H1 (cell line): ENCODE measurements at regions not wholly inside any gene's neighbourhood (a gene's known extent, or its start where the extent isn't known, plus 50 kb on each side); places are given as distances from the start of the nearest gene placed in this dataset.

Experiments
- CTCF ChIA-PET: fragments of 300-600 bp; sonication (Branson Sonifier 250); formaldehyde crosslinking; loops from one replicate; lab custom pipeline; 2021; ENCODE audit not compliant: partially characterized antibody; lab: Charles Lee
- POLR2A ChIA-PET: fragments of 300-600 bp; sonication (Branson Sonifier 250); formaldehyde crosslinking; loops from one replicate; lab custom pipeline; 2021; ENCODE audit warnings: inconsistent platforms; ENCODE audit not compliant: partially characterized antibody; lab: Charles Lee
- DNase-seq, 2 experiments: peaks; one replicate each; pipeline versions ENCODE4 v3.0.0 to v3.0.0-alpha.2; 2010 to 2022; ENCODE audit warnings: low spot score in 2 of 2, low read depth in 1 of 2, mixed read lengths in 1 of 2
- FAIRE-seq: peaks from 2 replicates; lab custom pipeline; 2011; peaks lifted over from hg19 to GRCh38; lab: Jason Lieb, UNC
- H2AFZ ChIP-seq: 2 replicates; pipeline ENCODE4 v1.8.1; 2012; ENCODE audit warnings: low read length, inconsistent platforms
- H2AK5ac ChIP-seq: 2 replicates; pipeline ENCODE4 v1.6.1; 2013; ENCODE audit warnings: low read depth, low read length
- H2BK120ac ChIP-seq: replicated peaks from 2 replicates; pipeline ENCODE3; 2013; ENCODE audit warnings: low read depth, low read length, inconsistent platforms
- H2BK12ac ChIP-seq: 2 replicates; pipeline ENCODE4 v1.6.1; 2013; ENCODE audit warnings: low read depth, low read length
- H2BK15ac ChIP-seq: 2 replicates; pipeline ENCODE4 v1.6.1; 2013; ENCODE audit warnings: low read length
- H2BK20ac ChIP-seq: 2 replicates; pipeline ENCODE4 v1.6.1; 2013; ENCODE audit warnings: low read length
- H2BK5ac ChIP-seq: 2 replicates; pipeline ENCODE4 v1.6.1; 2013; ENCODE audit warnings: low read depth, low read length
- H3K14ac ChIP-seq: 2 replicates; pipeline ENCODE4 v1.6.1; 2013; ENCODE audit warnings: inconsistent platforms; ENCODE audit not compliant: insufficient read length
- H3K18ac ChIP-seq: 2 replicates; pipeline ENCODE4 v1.6.1; 2013; ENCODE audit warnings: low read length; ENCODE audit errors: extremely low read depth
- H3K23ac ChIP-seq: 2 replicates; pipeline ENCODE4 v1.6.1; 2013; ENCODE audit warnings: inconsistent platforms; ENCODE audit not compliant: insufficient read length
- H3K23me2 ChIP-seq: 2 replicates; pipeline ENCODE4 v1.6.1; 2013; ENCODE audit warnings: low read depth, low read length
- H3K27ac ChIP-seq: 2 replicates; pipeline ENCODE4 v1.6.1; 2011; ENCODE audit warnings: low read depth, low read length, inconsistent platforms
- H3K27me3 ChIP-seq, 4 experiments: replicated peaks in 1 of 4; 1 replicate in 1 of 4; 2 replicates in 3 of 4; pipeline versions ENCODE4 v1.6.1 to v1.8.1; 2011 to 2013; ENCODE audit warnings: low read length in 3 of 4, mild to moderate bottlenecking in 3 of 4, inconsistent platforms in 2 of 4, mixed read lengths in 2 of 4, moderate library complexity in 1 of 4; ENCODE audit not compliant: control insufficient read depth in 3 of 4, insufficient read depth in 3 of 4; ENCODE audit errors: extremely low read depth in 1 of 4
- H3K36me3 ChIP-seq, 4 experiments: 2 replicates each; pipeline versions ENCODE4 v1.6.1 to v1.8.1; 2011 to 2013; ENCODE audit warnings: mild to moderate bottlenecking in 4 of 4, low read length in 3 of 4, moderate library complexity in 2 of 4, control low read depth in 1 of 4, inconsistent platforms in 1 of 4; ENCODE audit not compliant: insufficient read depth in 4 of 4, control insufficient read depth in 2 of 4
- H3K4ac ChIP-seq: replicated peaks from 2 replicates; pipeline ENCODE3; 2013; ENCODE audit warnings: low read length, low read depth, mixed read lengths, inconsistent platforms; ENCODE audit not compliant: insufficient read length
- H3K4me1 ChIP-seq, 4 experiments: replicated peaks in 1 of 4; 1 replicate in 1 of 4; 2 replicates in 3 of 4; pipeline versions ENCODE4 v1.6.1 to v1.8.1; 2011 to 2013; ENCODE audit warnings: low read length in 3 of 4, inconsistent platforms in 2 of 4, mixed read lengths in 1 of 4; ENCODE audit not compliant: insufficient read depth in 4 of 4, control insufficient read depth in 3 of 4
- H3K4me2 ChIP-seq, 2 experiments: 2 replicates each; pipeline versions ENCODE4 v1.6.1 to v1.8.1; 2011 to 2013; ENCODE audit warnings: low read depth in 2 of 2, low read length in 2 of 2, control low read depth in 1 of 2, inconsistent platforms in 1 of 2, mild to moderate bottlenecking in 1 of 2; ENCODE audit not compliant: insufficient read depth in 1 of 2
- H3K4me3 ChIP-seq, 4 experiments: fragments of 200-600, 300-600 bp in 1 of 4; sonication (generic), shearing (Covaris generic), sonication (Bioruptor Twin) in 1 of 4; 2 replicates each; pipeline versions ENCODE4 v1.5.1 to v1.8.1; 2011 to 2016; ENCODE audit warnings: low read length in 4 of 4, low read depth in 3 of 4, control low read depth in 2 of 4, inconsistent platforms in 2 of 4, mild to moderate bottlenecking in 2 of 4, mixed read lengths in 1 of 4, moderate library complexity in 1 of 4; ENCODE audit not compliant: insufficient read depth in 2 of 4; ENCODE audit errors: extremely low read depth in 1 of 4
- H3K56ac ChIP-seq: replicated peaks from 2 replicates; pipeline ENCODE3; 2013; ENCODE audit warnings: low read depth, mild to moderate bottlenecking, mixed read lengths, low read length, inconsistent platforms; ENCODE audit not compliant: insufficient read length
- H3K79me1 ChIP-seq: 2 replicates; pipeline ENCODE4 v1.6.1; 2013; ENCODE audit warnings: low read depth, low read length, control low read depth
- H3K79me2 ChIP-seq, 2 experiments: 2 replicates each; pipeline versions ENCODE4 v1.6.1 to v1.8.1; 2012 to 2013; ENCODE audit warnings: low read length in 2 of 2, mild to moderate bottlenecking in 2 of 2, inconsistent platforms in 1 of 2; ENCODE audit not compliant: insufficient read depth in 2 of 2, control insufficient read depth in 1 of 2
- H3K9ac ChIP-seq, 4 experiments: replicated peaks in 1 of 4; 1 replicate in 1 of 4; 2 replicates in 3 of 4; pipeline versions ENCODE4 v1.6.1 to v1.8.1; 2011 to 2013; ENCODE audit warnings: low read depth in 3 of 4, low read length in 3 of 4, control low read depth in 2 of 4, mild to moderate bottlenecking in 2 of 4, moderate library complexity in 2 of 4, inconsistent platforms in 1 of 4; ENCODE audit errors: extremely low read depth in 1 of 4
- H3K9me3 ChIP-seq, 2 experiments: 2 replicates each; pipeline versions ENCODE4 v1.6.1 to v1.8.1; 2012 to 2013; ENCODE audit warnings: mild to moderate bottlenecking in 2 of 2, moderate library complexity in 2 of 2, control low read depth in 1 of 2, inconsistent platforms in 1 of 2, low read depth in 1 of 2, low read length in 1 of 2, mixed read lengths in 1 of 2; ENCODE audit not compliant: insufficient read depth in 2 of 2
- H4K20me1 ChIP-seq, 2 experiments: replicated peaks in 1 of 2; 2 replicates each; pipeline versions ENCODE3 to v1.8.1; 2011 to 2013; ENCODE audit warnings: inconsistent platforms in 2 of 2, low read length in 2 of 2, mild to moderate bottlenecking in 1 of 2; ENCODE audit not compliant: insufficient read depth in 2 of 2, control insufficient read depth in 1 of 2
- H4K5ac ChIP-seq: 2 replicates; pipeline ENCODE4 v1.6.1; 2013; ENCODE audit warnings: low read length, low read depth, mixed read lengths, inconsistent platforms; ENCODE audit not compliant: insufficient read length
- H4K8ac ChIP-seq: 2 replicates; pipeline ENCODE4 v1.8.0; 2013; ENCODE audit warnings: mild to moderate bottlenecking, moderate library complexity, low read length, inconsistent platforms; ENCODE audit not compliant: insufficient read depth; ENCODE audit errors: extremely low read depth
- H4K91ac ChIP-seq: replicated peaks from 2 replicates; pipeline ENCODE3; 2013; ENCODE audit warnings: low read length, mixed read lengths, inconsistent platforms; ENCODE audit not compliant: insufficient read length
- CREB1 ChIP-seq: IDR thresholded peaks from 2 replicates; pipeline ENCODE4 v1.6.1; 2012; ENCODE audit warnings: inconsistent platforms
- KDM5A ChIP-seq: fragments of 200-600 bp; IDR thresholded peaks from 2 replicates; pipeline ENCODE4 v1.7.1; 2012; ENCODE audit warnings: mild to moderate bottlenecking, low read length, inconsistent platforms, mixed read lengths
- RAD21 ChIP-seq, 2 experiments: IDR thresholded peaks in 1 of 2; conservative IDR thresholded peaks in 1 of 2; 2 replicates each; pipeline ENCODE4 v1.6.1; 2011; ENCODE audit warnings: low read depth in 2 of 2, low read length in 2 of 2, improper control_type of control experiment in 1 of 2, inconsistent platforms in 1 of 2, mild to moderate bottlenecking in 1 of 2, moderate library complexity in 1 of 2
- SIN3A ChIP-seq, 2 experiments: IDR thresholded peaks in 1 of 2; conservative IDR thresholded peaks in 1 of 2; 2 replicates each; pipeline ENCODE4 v1.6.1; 2011 to 2012; ENCODE audit warnings: low read length in 2 of 2, improper control_type of control experiment in 1 of 2, low read depth in 1 of 2, mild to moderate bottlenecking in 1 of 2
- WGBS, 2 experiments: shearing (Covaris generic) in 1 of 2; methylation state at CpG; one replicate each; pipeline versions ENCODE4 v1.1.6 to v1.1.7; 2013 to 2015; ENCODE audit warnings: low lambda C conversion rate in 2 of 2, mixed read lengths in 2 of 2, inconsistent platforms in 1 of 2, low coverage in 1 of 2, missing lambda C conversion rate in 1 of 2; ENCODE audit not compliant: insufficient replicate concordance in 2 of 2, insufficient coverage in 1 of 2, insufficient read length in 1 of 2; ENCODE audit errors: extremely low coverage in 1 of 2, missing lambda C conversion rate in 1 of 2; 5-methylcytosine and 5-hydroxymethylcytosine counted together

GRCh38 chr4:152004801-152005200, 244.0 kb upstream of the GATB start:
- peaks cover 0 to 10% (median 8%) of the 10 kb centered on the region in 4 experiments; a peak in 5 of 7 replicates for H3K4me1 ChIP-seq
- H4K20me1 ChIP-seq, result no peaks in the 10 kb centered on the region
- no peak overlapping the region for H4K5ac ChIP-seq
- no peaks in the 10 kb centered on the region for H3K9me3 ChIP-seq
- no peak overlapping the region for H3K23ac ChIP-seq
- no peak overlapping the region for H3K14ac ChIP-seq
- H3K18ac ChIP-seq, result no peak overlapping the region
- POLR2A ChIA-PET, result no interaction called here
- no peaks in the 10 kb centered on the region for H3K79me1 ChIP-seq
- H2BK12ac ChIP-seq, result no peak overlapping the region
- CTCF ChIA-PET, result no interaction called here
- H3K79me2 ChIP-seq, result no peaks in the 10 kb centered on the region
- no peak overlapping the region for H3K27ac ChIP-seq
- H3K27me3 ChIP-seq, result no peaks in the 10 kb centered on the region
- H3K9ac ChIP-seq, result no peak overlapping the region
- H3K23me2 ChIP-seq, result no peaks in the 10 kb centered on the region
- TF ChIP-seq RAD21 (IDR thresholded peaks at IDR 0.05 in 1 of 2, conservative IDR thresholded peaks at IDR 0.05 in 1 of 2; ENCODE audit: low read depth in 2 of 2, low read length in 2 of 2) (no peak), SIN3A (conservative IDR thresholded peaks at IDR 0.05 in 1 of 2, IDR thresholded peaks at IDR 0.05 in 1 of 2; ENCODE audit: low read depth in 1 of 2, low read length in 2 of 2) (no peak), KDM5A (no peak), CREB1 (no peak)
- TF ChIP-seq, all 59 proteins: peak for 0
- Histone ChIP-seq H2BK120ac (no peak overlapping the region), H2AK5ac (no peak overlapping the region), H4K91ac (no peak overlapping the region), H4K8ac (no peak overlapping the region), H2BK5ac (no peak overlapping the region), H3K56ac (no peak overlapping the region), H3K4ac (no peak overlapping the region), H3K4me3 (no peak overlapping the region), H2AFZ (no peak overlapping the region), H3K4me2 (no peak overlapping the region), H2BK20ac (no peak overlapping the region), H3K36me3 (no peaks in the 10 kb centered on the region), H2BK15ac (no peak overlapping the region)
- DNase-seq (no peak), FAIRE-seq (no peak)
- 82% methylated on average over 7 of the region's 7 CpGs; no CpG with 5 or more reads in 1 of the 2 experiments for WGBS, 2 experiments
